T-helper 1 cell treated with Interleukin-12 subunit alpha and Interleukin-12 subunit beta and Interleukin-4 antibody, amounts not matched to agents 30 ng/mL and 1 ng/mL, for 36 hours (primary cell): ENCODE measurements at regions not wholly inside any gene's neighbourhood (a gene's known extent, or its start where the extent isn't known, plus 50 kb on each side); places are given as distances from the start of the nearest gene placed in this dataset.
"Not testable (repeated sequence)": the region's sequence is repeated elsewhere in the genome, so short reads cannot be mapped to it uniquely, and the experiment has no call there.

Experiments
- intact Hi-C: fragments of 100-400 bp; cut with micrococcal nuclease; formaldehyde crosslinking; loops from one replicate; pipeline ENCODE4 v1.15.1; 2024

DNA sequence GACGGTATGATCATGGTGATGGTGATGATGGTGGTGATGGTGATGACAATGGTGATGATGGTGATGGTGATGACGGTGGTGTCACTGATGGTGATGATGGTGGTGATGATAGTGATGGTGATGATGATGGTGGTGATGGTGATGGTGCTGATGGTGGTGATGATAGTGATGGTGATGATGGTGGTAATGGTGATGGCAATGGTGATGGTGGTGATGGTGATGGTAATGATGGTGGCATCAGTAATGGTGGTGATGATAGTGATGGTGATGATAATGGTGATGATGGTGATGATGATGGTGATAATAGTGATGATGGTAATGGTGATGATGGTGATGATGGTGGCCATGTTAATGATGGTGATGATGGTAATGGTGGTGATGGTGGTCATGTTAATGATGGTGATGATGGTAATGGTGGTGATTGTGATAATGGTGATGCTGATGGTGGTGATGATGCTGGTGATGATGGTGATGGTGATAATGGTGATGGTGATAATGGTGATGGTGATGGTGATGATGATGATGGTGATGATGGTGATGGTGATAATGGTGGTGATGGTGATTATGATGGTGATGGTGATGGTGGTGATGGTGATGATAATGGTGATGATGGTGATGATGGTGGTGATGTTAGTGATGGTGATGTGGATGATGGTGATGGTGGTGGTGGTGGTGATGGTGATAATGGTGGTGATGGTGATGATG lies 107.2 kb downstream of the C16orf95 start:
- intact Hi-C loops = no loop called here

DNA sequence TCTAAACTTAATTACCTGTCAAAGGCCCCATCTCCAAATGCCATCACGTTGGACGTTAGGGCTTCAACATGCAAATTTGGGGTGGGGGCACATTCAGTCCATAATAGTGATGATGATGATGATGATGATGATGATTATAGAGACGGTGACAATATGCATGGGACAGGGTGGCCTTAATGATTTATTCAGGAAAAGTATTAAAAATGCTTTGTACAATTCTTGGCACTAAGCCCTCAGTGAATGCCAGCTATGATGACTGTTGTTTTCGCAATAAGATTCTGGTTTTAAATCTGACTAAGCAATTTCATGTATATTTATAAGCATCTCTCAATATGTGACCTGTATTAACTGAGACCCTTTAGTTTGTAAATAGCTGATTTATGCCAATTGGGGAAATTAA lies 106.3 kb downstream of the C16orf95 start:
- intact Hi-C loops = no loop called here

- intact Hi-C loops = no loop called here
These were observed 105.2 kb downstream of the C16orf95 start for GRCh38 chr16:87212026-87212425.

DNA sequence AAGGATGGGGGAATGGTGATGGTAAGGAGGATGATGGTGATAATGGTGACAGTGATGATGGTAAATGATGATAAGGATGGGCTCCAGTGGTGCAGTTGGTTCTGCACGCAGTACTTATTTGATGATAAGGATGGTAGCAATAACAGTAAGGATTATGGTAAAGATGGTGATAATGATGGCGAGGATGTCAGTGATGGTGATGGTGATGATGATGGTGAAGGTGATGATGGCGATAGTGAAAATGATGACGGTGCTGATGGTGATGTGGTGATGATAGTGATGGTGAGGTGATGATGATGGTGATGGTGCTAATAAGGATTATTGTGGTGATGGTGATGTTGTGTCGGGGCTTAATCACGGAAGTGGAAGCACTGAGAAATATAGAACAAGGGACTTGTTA lies 103.7 kb downstream of the C16orf95 start:
- intact Hi-C loops = no loop called here

DNA sequence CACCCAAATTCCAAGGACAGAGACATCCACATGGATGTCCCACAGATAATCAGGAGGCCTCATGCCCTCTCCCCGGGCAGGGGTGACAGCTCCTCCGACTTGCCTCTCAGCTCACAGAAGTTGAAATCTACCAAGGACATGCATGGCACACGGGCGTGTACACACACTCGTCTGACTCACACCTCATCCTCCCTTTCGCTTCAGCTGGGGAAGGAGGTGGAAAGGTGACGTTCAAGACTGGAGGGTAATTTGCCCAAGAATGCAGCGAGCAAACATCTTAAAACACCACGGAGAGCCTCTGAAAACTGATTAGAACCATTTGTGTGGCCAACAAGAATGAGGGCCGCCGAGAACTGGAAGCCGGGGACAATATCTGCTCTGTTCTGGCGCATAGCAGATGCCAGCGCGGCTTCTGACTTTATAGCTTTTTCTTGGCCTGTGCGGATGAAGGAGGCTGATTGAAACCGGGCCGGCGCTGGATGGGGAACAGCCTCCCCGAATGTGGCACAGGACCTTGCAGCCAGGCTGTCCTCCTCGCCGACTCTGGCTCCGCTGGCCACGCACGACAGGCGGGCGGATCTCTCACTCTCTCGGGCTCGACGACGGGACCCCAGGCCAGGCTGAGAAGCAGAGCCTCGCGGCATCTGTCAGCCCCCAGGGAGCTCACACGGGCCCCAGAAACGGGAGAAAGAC lies 100.9 kb downstream of the C16orf95 start:
- intact Hi-C loops = no loop called here

- intact Hi-C loops = no loop called here
These were observed 100.3 kb downstream of the C16orf95 start for GRCh38 chr16:87216841-87217275.

- intact Hi-C loops = not testable (repeated sequence)
These were observed 99.4 kb downstream of the C16orf95 start for GRCh38 chr16:87217802-87218201.

- intact Hi-C loops = no loop called here
These were observed 98.7 kb downstream of the C16orf95 start for GRCh38 chr16:87218281-87219055.

GRCh38 chr16:87219287-87219909 lies 97.8 kb downstream of the C16orf95 start:
- intact Hi-C loops = no loop called here

DNA sequence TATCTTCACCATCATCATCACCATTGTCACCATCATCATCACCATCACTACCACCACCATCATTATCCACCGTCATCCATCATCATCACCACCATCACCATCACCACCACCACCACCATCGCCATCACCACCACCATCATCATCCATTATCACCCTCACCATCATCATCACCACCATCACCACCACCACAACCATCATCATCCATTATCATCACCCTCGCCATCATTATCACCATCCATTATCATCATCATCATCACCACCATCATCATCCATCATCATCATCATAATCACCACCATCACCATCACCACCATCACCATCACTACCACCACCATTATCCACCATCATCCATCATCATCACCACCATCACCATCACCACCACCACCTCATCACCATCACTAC lies 95.6 kb downstream of the C16orf95 start:
- intact Hi-C loops = no loop called here

DNA sequence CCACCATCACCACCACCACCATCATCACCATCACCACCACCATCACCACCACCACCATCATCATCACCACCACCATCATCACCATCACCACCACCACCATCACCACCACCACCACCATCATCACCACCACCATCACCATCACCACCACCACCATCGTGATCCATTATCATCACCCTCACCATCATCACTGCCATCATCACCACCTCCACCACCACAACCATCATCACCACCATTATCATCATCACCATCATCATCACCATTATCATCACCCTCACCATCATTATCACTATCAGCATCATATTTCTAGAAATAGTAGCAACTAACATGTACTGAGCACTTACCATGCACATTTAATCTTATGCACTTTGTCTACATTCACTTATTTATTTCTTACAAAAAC lies 94.9 kb downstream of the C16orf95 start:
- intact Hi-C loops = no loop called here

- intact Hi-C loops = no loop called here
These were observed 93.4 kb downstream of the C16orf95 start for GRCh38 chr16:87223656-87224248.

GRCh38 chr16:87226926-87227295 lies 90.3 kb downstream of the C16orf95 start:
- intact Hi-C loops = no loop called here

DNA sequence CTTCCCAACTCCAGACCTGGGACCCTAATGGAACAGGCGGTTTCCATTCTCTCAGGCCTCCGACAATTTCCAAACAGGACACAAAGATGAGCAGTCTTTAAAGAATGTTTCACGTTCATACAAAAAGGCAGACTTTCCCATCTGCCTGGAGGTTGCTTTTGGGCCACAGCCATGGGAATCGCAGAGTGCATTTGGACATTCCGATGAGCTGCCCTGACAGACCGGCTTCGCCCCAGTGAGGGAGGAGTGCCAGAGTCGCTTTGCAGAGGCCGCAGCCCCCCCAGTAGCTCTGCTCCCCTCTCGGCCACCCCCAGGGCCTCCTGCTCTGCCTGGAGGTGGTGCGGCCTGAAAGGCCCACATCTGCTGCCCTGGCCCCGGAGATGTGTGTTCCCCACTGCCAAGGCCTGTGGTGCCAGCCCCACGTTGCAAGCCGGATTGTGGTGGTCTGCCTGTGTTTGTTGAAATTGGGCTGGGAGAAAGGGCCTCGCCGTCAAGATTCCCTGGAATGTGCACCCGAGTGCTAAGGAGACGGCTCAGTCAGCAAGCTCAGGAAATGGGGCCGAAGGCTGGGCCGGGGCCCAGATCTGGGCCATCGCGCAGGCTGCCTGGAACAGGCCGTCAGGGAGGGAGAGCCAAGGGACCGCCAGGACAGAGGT lies 89.8 kb downstream of the C16orf95 start:
- intact Hi-C loops = no loop called here

GRCh38 chr16:87228363-87228762 lies 88.8 kb downstream of the C16orf95 start:
- intact Hi-C loops = no loop called here

DNA sequence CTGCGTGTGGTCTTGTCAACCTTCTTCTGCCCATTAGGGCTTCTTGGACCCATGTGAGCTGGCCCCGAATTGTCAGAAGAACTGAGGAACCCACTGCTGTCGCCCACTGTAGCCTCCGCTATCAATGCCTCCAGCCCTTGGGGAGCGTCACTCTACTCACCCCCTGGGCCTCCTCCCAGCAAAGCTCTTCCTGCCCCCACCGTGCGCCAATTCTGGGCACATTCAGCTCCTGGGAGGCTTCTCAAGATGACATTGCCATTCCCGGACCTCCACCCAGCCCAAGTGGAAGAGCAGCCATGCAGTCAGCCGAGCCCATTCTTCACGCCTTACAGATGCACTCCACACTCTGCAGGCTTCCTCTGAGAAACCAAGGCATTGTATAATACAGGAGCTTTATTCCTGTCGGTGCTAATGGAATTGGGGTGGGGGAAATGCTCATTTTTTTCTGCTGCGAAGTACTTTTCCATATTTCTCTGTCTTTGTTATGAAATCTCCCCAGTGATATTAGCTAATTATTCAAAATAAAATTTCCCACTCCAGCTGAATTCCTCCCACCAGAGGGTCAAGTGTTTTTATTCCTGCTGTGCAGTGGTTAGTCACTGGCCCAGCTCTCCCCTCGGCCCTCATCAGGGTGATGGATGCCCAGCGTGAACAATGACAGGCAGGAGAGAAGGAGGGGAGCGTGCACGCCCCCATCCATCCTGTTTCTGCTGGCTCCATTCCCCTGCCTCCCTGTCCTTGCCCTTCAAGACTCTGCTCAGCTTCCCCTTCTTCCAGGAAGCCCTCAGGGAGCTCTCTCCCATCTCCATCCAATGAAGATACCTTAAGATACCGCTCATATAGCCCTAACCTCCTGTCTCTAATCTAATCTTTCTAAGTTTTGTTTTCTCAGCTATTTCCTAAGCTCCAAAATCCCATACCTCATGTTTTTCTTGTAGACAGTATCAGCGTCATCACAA lies 87.7 kb downstream of the C16orf95 start:
- intact Hi-C loops = no loop called here

- intact Hi-C loops = no loop called here
These were observed 86.6 kb downstream of the C16orf95 start for GRCh38 chr16:87230571-87230970.

DNA sequence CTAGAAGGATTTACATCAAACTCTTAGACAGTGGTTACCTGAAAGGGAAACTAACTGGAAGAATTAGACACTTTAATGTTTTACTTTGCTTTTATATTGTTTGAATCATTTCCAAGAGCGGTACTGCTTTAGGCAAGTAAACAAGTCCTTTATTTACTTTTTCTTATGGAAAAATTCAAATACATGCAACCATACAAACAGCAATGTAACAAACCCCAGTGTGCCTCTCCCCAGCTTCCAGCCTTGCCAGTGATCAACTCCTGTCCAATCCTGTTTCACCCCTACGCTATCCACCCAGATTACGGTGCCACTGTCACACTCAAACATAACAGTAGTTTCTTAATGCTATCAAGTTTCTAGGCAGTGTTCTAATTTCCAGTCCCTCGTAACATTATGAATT lies 85.9 kb downstream of the C16orf95 start:
- intact Hi-C loops = no loop called here

DNA sequence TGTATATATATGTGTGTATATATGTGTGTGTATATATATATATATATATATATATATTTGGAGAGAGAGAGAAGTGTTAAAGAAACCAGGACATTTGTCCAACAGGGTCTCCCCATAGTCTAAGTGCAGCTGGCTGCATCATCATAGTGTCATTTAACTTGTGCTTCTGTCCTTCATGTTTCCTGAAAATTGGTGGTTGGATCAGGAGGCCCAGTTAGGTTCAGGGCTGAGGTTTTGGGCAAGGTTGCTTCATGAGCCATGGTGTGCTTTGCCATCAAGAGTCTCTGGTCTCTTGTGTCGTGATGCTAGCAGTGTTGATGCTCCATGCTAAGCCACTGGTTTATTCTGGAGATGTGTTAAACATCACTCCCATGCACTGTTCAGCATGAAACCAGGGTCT lies 85.3 kb downstream of the C16orf95 start:
- intact Hi-C loops = no loop called here

DNA sequence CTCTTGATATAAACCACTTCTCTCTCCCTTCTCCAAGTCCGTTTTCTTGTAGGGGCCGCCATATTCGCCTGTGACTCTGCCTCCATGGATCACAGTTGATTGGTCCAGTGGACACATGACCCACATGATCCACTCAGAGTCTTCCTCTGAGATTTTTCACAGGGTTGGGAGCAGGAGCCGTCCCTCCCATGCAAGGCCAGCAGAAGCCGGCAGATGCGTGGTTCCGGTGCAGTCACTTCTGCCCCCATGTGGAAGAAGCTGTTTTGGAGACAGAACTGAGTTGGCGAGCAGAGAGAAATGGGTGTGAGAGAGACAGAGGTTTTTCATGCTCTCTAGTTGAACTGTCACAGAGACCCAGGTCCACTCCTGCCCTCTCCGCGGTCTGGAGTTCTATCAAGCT lies 83.3 kb downstream of the C16orf95 start:
- intact Hi-C loops = no loop called here
